Kidney glomerular epithelial cell (primary cell): ENCODE measurements at regions not wholly inside any gene's neighbourhood (a gene's known extent, or its start where the extent isn't known, plus 50 kb on each side); places are given as distances from the start of the nearest gene placed in this dataset.

Experiments used
- DNase-seq: peaks from one replicate; lab custom pipeline; 2025; lab: John Stamatoyannopoulos, UW

GRCh38 chr3:189455641-189456417 is 175.4 kb upstream of the TP63 start:
- no peak for DNase-seq

- DNase-seq: peak; percentile 47
These were observed 174.0 kb upstream of the TP63 start for GRCh38 chr3:189457201-189457607.

GRCh38 chr3:189457631-189458412 is 173.4 kb upstream of the TP63 start:
- DNase-seq: no peak

- DNase-seq: no peak
These were observed 172.7 kb upstream of the TP63 start for GRCh38 chr3:189458528-189458927.

GRCh38 chr3:189459231-189459630 is 172.0 kb upstream of the TP63 start:
- DNase-seq: no peak

GRCh38 chr3:189460511-189460910 is 170.7 kb upstream of the TP63 start:
- no peak for DNase-seq

- DNase-seq: no peak
These were observed 166.4 kb upstream of the TP63 start for GRCh38 chr3:189464799-189465198.

GRCh38 chr3:189466004-189466403 is 165.2 kb upstream of the TP63 start:
- no peak for DNase-seq

GRCh38 chr3:189467451-189467850 is 163.7 kb upstream of the TP63 start:
- no peak for DNase-seq

GRCh38 chr3:189474944-189475343 is 156.2 kb upstream of the TP63 start:
- DNase-seq: no peak

GRCh38 chr3:189477614-189478013 is 153.6 kb upstream of the TP63 start:
- no peak for DNase-seq

GRCh38 chr3:189486556-189486955 is 144.6 kb upstream of the TP63 start:
- DNase-seq: no peak

- no peak for DNase-seq
These were observed 142.9 kb upstream of the TP63 start for GRCh38 chr3:189488241-189488767.

- no peak for DNase-seq
These were observed 140.9 kb upstream of the TP63 start for GRCh38 chr3:189490337-189490736.

- DNase-seq: no peak
These were observed 140.4 kb upstream of the TP63 start for GRCh38 chr3:189490749-189491148.

- no peak for DNase-seq
These were observed 139.4 kb upstream of the TP63 start for GRCh38 chr3:189491831-189492230.

- DNase-seq: no peak
These were observed 137.9 kb upstream of the TP63 start for GRCh38 chr3:189493271-189493670.

- DNase-seq: no peak
These were observed 136.6 kb upstream of the TP63 start for GRCh38 chr3:189494632-189495031.

- no peak for DNase-seq
These were observed 134.6 kb upstream of the TP63 start for GRCh38 chr3:189496375-189497138.

- DNase-seq: no peak
These were observed 132.0 kb upstream of the TP63 start for GRCh38 chr3:189498995-189499704.

GRCh38 chr3:189500299-189500698 is 130.9 kb upstream of the TP63 start:
- DNase-seq: no peak
